22Rv1 (cell line): ENCODE measurements at regions not wholly inside any gene's neighbourhood (a gene's known extent, or its start where the extent isn't known, plus 50 kb on each side); places are given as distances from the start of the nearest gene placed in this dataset.

Experiments used
- ZFX ChIP-seq: fragments of 450-650 bp; IDR thresholded peaks from 2 replicates; pipeline ENCODE4 v1.6.1; 2017; ENCODE audit warnings: antibody characterized with exemption, borderline replicate concordance
- TF ChIP-seq, protein P1 (sequence below): fragments of 450-650 bp; IDR thresholded peaks from 2 replicates; pipeline ENCODE4 v1.5.1; 2017; ENCODE audit warnings: mild to moderate bottlenecking

DNA sequence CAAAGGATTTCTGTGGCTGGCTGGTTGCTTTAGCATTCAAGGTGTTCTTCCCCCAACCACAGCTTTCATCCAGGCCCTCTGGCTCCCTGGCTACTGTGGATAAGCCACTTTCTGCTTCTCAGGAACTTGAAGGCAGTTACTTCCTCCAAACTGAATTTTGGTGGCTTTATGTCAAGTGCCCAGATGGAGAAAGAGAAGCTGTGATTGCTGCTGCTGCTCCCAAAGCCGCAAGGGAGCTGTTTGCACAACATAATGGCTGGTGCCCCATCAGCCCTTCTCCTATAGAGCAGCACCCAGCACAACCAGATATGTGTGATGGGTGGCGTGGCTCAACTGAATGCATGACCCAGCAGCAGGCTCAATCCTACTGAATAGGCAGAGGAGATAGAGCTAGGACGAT is 465.2 kb downstream of the MAFB start:
- TF ChIP-seq, protein P1, sequence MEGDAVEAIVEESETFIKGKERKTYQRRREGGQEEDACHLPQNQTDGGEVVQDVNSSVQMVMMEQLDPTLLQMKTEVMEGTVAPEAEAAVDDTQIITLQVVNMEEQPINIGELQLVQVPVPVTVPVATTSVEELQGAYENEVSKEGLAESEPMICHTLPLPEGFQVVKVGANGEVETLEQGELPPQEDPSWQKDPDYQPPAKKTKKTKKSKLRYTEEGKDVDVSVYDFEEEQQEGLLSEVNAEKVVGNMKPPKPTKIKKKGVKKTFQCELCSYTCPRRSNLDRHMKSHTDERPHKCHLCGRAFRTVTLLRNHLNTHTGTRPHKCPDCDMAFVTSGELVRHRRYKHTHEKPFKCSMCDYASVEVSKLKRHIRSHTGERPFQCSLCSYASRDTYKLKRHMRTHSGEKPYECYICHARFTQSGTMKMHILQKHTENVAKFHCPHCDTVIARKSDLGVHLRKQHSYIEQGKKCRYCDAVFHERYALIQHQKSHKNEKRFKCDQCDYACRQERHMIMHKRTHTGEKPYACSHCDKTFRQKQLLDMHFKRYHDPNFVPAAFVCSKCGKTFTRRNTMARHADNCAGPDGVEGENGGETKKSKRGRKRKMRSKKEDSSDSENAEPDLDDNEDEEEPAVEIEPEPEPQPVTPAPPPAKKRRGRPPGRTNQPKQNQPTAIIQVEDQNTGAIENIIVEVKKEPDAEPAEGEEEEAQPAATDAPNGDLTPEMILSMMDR, result no peak
- no peak for TF ChIP-seq ZFX
